ENCODE measurements at regions not wholly inside any gene's neighbourhood (a gene's known extent, or its start where the extent isn't known, plus 50 kb on each side); places are given as distances from the start of the nearest gene placed in this dataset.

DNA sequence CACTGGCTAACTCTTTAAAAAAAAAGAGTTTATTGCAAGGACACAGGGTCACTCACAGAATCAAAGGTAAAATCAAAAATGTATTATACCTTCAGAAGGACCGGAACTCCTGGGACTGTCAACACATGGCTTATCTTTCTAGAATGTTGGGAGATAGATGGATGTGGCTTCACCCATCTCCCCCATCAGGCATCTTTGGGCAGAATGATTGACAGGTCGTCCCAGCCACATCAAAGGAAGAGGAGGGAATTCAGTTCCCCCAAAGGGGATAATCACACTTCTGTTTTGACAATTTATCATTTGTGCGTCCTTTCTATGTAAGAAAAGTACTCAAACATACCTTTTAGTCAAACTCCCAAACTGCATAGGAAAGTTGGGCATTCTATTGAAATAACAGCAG lies 228.6 kb upstream of the CDH5 start:
- TF ChIP-seq, protein P1, sequence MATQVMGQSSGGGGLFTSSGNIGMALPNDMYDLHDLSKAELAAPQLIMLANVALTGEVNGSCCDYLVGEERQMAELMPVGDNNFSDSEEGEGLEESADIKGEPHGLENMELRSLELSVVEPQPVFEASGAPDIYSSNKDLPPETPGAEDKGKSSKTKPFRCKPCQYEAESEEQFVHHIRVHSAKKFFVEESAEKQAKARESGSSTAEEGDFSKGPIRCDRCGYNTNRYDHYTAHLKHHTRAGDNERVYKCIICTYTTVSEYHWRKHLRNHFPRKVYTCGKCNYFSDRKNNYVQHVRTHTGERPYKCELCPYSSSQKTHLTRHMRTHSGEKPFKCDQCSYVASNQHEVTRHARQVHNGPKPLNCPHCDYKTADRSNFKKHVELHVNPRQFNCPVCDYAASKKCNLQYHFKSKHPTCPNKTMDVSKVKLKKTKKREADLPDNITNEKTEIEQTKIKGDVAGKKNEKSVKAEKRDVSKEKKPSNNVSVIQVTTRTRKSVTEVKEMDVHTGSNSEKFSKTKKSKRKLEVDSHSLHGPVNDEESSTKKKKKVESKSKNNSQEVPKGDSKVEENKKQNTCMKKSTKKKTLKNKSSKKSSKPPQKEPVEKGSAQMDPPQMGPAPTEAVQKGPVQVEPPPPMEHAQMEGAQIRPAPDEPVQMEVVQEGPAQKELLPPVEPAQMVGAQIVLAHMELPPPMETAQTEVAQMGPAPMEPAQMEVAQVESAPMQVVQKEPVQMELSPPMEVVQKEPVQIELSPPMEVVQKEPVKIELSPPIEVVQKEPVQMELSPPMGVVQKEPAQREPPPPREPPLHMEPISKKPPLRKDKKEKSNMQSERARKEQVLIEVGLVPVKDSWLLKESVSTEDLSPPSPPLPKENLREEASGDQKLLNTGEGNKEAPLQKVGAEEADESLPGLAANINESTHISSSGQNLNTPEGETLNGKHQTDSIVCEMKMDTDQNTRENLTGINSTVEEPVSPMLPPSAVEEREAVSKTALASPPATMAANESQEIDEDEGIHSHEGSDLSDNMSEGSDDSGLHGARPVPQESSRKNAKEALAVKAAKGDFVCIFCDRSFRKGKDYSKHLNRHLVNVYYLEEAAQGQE (IDR thresholded peaks at IDR 0.05; ENCODE audit: insufficient replicate concordance, low read depth), result no peak
- TF ChIP-seq, protein P2, sequence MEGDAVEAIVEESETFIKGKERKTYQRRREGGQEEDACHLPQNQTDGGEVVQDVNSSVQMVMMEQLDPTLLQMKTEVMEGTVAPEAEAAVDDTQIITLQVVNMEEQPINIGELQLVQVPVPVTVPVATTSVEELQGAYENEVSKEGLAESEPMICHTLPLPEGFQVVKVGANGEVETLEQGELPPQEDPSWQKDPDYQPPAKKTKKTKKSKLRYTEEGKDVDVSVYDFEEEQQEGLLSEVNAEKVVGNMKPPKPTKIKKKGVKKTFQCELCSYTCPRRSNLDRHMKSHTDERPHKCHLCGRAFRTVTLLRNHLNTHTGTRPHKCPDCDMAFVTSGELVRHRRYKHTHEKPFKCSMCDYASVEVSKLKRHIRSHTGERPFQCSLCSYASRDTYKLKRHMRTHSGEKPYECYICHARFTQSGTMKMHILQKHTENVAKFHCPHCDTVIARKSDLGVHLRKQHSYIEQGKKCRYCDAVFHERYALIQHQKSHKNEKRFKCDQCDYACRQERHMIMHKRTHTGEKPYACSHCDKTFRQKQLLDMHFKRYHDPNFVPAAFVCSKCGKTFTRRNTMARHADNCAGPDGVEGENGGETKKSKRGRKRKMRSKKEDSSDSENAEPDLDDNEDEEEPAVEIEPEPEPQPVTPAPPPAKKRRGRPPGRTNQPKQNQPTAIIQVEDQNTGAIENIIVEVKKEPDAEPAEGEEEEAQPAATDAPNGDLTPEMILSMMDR (IDR thresholded peaks at IDR 0.05; ENCODE audit: insufficient read depth, low read length), result no peak
- TF ChIP-seq GABPA (IDR thresholded peaks at IDR 0.05; ENCODE audit: low read depth) (no peak), POLR2AphosphoS5 (IDR thresholded peaks at IDR 0.05; ENCODE audit: low read depth) (no peak)
